DOHH2 (cell line): ENCODE measurements at regions not wholly inside any gene's neighbourhood (a gene's known extent, or its start where the extent isn't known, plus 50 kb on each side); places are given as distances from the start of the nearest gene placed in this dataset.

ENCODE experiments used
- EZH2phosphoT487 ChIP-seq: fragments of 200-600 bp; sonication (generic); IDR thresholded peaks from 2 replicates; pipeline ENCODE4 v1.6.1; 2017; ENCODE audit warnings: borderline replicate concordance, mild to moderate bottlenecking, antibody characterized with exemption, low read length, moderate library complexity, mixed read lengths
- TF ChIP-seq, protein P1 (sequence below): fragments of 200-600 bp; sonication (generic); IDR thresholded peaks from one replicate; pipeline ENCODE4 v1.5.1; 2014; ENCODE audit warnings: antibody characterized with exemption, mild to moderate bottlenecking, low read depth, low read length; ENCODE audit not compliant: poor library complexity, severe bottlenecking

DNA sequence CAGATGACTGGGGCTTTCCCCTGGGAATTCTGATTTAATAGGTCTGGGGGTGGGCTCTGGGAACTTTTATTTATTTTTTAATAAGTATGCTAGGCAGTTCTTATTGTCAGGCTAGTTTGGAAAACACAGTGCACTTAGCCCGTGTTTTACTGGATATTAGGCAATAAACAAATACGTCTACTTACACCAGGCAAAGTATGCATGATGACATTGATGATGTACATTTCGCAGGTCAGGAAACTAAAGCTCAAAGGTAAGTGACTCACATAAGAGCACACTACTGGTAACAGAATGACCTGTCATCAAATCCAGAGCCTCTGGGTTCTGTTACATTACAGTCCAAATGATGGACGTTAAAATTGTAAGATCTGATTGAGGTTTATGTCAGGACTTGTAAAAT lies 144.4 kb upstream of the EXOC2 start:
- TF ChIP-seq, protein P1, sequence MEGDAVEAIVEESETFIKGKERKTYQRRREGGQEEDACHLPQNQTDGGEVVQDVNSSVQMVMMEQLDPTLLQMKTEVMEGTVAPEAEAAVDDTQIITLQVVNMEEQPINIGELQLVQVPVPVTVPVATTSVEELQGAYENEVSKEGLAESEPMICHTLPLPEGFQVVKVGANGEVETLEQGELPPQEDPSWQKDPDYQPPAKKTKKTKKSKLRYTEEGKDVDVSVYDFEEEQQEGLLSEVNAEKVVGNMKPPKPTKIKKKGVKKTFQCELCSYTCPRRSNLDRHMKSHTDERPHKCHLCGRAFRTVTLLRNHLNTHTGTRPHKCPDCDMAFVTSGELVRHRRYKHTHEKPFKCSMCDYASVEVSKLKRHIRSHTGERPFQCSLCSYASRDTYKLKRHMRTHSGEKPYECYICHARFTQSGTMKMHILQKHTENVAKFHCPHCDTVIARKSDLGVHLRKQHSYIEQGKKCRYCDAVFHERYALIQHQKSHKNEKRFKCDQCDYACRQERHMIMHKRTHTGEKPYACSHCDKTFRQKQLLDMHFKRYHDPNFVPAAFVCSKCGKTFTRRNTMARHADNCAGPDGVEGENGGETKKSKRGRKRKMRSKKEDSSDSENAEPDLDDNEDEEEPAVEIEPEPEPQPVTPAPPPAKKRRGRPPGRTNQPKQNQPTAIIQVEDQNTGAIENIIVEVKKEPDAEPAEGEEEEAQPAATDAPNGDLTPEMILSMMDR, result no peak
- no peak for TF ChIP-seq EZH2phosphoT487
